GM19025 (cell line): ENCODE measurements at regions not wholly inside any gene's neighbourhood (a gene's known extent, or its start where the extent isn't known, plus 50 kb on each side); places are given as distances from the start of the nearest gene placed in this dataset.
"Not testable (repeated sequence)": the region's sequence is repeated elsewhere in the genome, so short reads cannot be mapped to it uniquely, and the experiment has no call there.

Experiments used
- ATAC-seq: cut with Tn5 transposase; IDR thresholded peaks from one replicate; pipeline ENCODE4 v1.9.1; 2021; ENCODE audit warnings: mild to moderate bottlenecking, low read depth, moderate library complexity; ENCODE audit not compliant: unreplicated experiment

- no peak for ATAC-seq
Observed at GRCh38 chr3:5580826-5581225, 393.3 kb downstream of the EDEM1 start.

- ATAC-seq: no peak
Observed at GRCh38 chr3:5581743-5582142, 394.2 kb downstream of the EDEM1 start.

- no peak for ATAC-seq
Observed at GRCh38 chr3:5583920-5584319, 396.4 kb downstream of the EDEM1 start.

- ATAC-seq: no peak
Observed at GRCh38 chr3:5585085-5585484, 397.6 kb downstream of the EDEM1 start.

GRCh38 chr3:5606884-5607472 is 419.5 kb downstream of the EDEM1 start:
- ATAC-seq: no peak

- peak; percentile 41 for ATAC-seq
Observed at GRCh38 chr3:5607581-5607980, 420.1 kb downstream of the EDEM1 start.

GRCh38 chr3:5608971-5609370 is 421.5 kb downstream of the EDEM1 start:
- not testable (repeated sequence) for ATAC-seq

GRCh38 chr3:5613599-5613998 is 426.1 kb downstream of the EDEM1 start:
- ATAC-seq: no peak

GRCh38 chr3:5616873-5617272 is 429.4 kb downstream of the EDEM1 start:
- ATAC-seq: no peak

GRCh38 chr3:5618170-5618569 is 430.7 kb downstream of the EDEM1 start:
- no peak for ATAC-seq

GRCh38 chr3:5630406-5630805 is 442.9 kb downstream of the EDEM1 start:
- ATAC-seq: no peak

- no peak for ATAC-seq
Observed at GRCh38 chr3:5633960-5634359, 446.5 kb downstream of the EDEM1 start.

GRCh38 chr3:5634411-5634810 is 446.9 kb downstream of the EDEM1 start:
- no peak for ATAC-seq

- ATAC-seq: no peak
Observed at GRCh38 chr3:5635746-5636145, 448.2 kb downstream of the EDEM1 start.

- ATAC-seq: no peak
Observed at GRCh38 chr3:5638550-5638949, 451.0 kb downstream of the EDEM1 start.

- ATAC-seq: no peak
Observed at GRCh38 chr3:5644773-5645670, 457.5 kb downstream of the EDEM1 start.

GRCh38 chr3:5645692-5646410 is 458.3 kb downstream of the EDEM1 start:
- no peak for ATAC-seq

- no peak for ATAC-seq
Observed at GRCh38 chr3:5650303-5650702, 462.8 kb downstream of the EDEM1 start.

- no peak for ATAC-seq
Observed at GRCh38 chr3:5651351-5651750, 463.8 kb downstream of the EDEM1 start.

- ATAC-seq: no peak
Observed at GRCh38 chr3:5653426-5654143, 466.1 kb downstream of the EDEM1 start.

- ATAC-seq: no peak
Observed at GRCh38 chr3:5657106-5657505, 469.6 kb downstream of the EDEM1 start.
